AG09319 (cell line): ENCODE measurements at regions not wholly inside any gene's neighbourhood (a gene's known extent, or its start where the extent isn't known, plus 50 kb on each side); places are given as distances from the start of the nearest gene placed in this dataset.

Source experiments
- DNase-seq: peaks from one replicate; pipeline ENCODE4 v3.0.0-alpha.2; 2010; ENCODE audit warnings: low read depth; ENCODE audit errors: extremely low read depth
- CTCF ChIP-seq: IDR thresholded peaks from 2 replicates; pipeline ENCODE4 v1.5.1; 2011; ENCODE audit warnings: low read depth, mild to moderate bottlenecking, inconsistent platforms, low read length, moderate library complexity

- no peak for TF ChIP-seq CTCF
- no peak for DNase-seq
Observed at GRCh38 chr5:158351485-158352125, 492.7 kb upstream of the CLINT1 start.

DNA sequence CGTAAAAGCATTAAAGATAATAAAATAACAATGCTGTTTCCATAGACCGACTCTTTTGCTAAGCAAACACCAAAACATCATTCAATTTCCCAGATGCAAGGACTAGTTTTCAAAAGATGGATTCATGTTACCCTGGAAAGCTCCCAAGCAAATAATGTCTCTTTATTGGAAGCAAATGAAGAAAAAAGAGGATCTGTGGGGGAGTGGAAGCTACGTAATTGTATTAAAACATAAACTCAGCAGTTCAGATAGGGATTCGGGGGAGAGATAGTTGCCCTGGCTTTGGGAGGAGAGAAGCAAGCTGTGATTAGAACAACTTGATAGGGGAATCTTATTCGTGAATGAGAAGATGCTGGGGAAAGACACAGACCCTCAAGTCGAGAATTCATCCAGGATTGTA lies 491.0 kb upstream of the CLINT1 start:
- TF ChIP-seq CTCF, result no peak
- DNase-seq, result no peak

- no peak for TF ChIP-seq CTCF
- no peak for DNase-seq
Observed at GRCh38 chr5:158344376-158344775, 485.4 kb upstream of the CLINT1 start.

GRCh38 chr5:158340608-158341007 lies 481.7 kb upstream of the CLINT1 start:
- no peak for DNase-seq
- TF ChIP-seq CTCF, result no peak

DNA sequence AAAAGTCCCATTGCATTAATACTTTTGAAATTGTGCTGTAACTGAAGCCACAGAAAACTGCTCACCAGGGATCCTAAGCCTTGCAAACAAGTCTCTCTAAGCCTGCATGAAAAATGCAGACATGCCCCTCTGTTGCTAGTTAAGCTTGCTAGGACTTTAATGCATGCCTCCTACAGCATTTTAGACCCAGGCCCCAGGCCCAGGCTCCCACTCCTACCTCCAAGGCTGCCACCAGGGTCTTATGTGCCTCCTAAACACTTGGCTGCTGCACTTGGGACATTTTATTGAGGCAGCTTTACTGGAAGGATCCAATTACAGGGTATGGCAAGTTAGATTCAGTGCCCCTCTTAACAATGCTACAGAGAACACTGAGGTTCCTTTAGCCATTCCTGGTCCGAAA lies 467.3 kb upstream of the CLINT1 start:
- no peak for DNase-seq
- TF ChIP-seq CTCF, result no peak

GRCh38 chr5:158324236-158324635 lies 465.3 kb upstream of the CLINT1 start:
- TF ChIP-seq CTCF, result no peak
- no peak for DNase-seq

DNA sequence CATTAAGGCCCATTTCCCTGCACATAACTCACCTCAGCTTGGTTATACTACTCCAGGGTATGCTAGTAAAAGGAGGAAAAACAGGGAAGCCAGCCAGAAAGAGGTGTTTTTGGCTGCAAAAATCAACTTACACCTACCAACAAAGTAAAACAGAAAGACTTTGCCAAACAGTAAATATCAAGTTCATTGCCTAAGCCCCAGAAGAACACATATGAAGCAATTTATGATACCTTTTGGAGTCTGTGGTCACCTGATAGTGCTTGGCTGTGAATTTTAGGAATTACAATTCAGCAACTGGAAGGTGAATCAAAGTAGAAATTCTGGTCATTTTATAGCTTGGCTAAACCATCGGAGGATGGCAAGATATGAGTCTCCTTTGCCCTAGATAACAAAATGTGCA lies 463.7 kb upstream of the CLINT1 start:
- DNase-seq, result no peak
- TF ChIP-seq CTCF, result no peak
